OCI-LY3 (cell line): ENCODE measurements at regions not wholly inside any gene's neighbourhood (a gene's known extent, or its start where the extent isn't known, plus 50 kb on each side); places are given as distances from the start of the nearest gene placed in this dataset.

Source experiments
- H2AFZ ChIP-seq: fragments of 200-600, 300-600 bp; shearing (Covaris generic); 2 replicates; pipeline ENCODE4 v1.6.0; 2014; ENCODE audit warnings: antibody characterized with exemption, low read depth, low read length
- H3K27ac ChIP-seq: fragments of 200-600, 300-600 bp; sonication (generic); 2 replicates; pipeline ENCODE4 v1.5.1; 2014; ENCODE audit warnings: mild to moderate bottlenecking, low read length, moderate library complexity, mixed read lengths
- H3K27me3 ChIP-seq: fragments of 200-600, 300-600 bp; sonication (generic); 2 replicates; pipeline ENCODE4 v1.6.1; 2014; ENCODE audit warnings: low read depth, low read length, mixed read lengths
- H3K36me3 ChIP-seq: fragments of 200-600, 300-600 bp; sonication (generic); replicated peaks from 2 replicates; pipeline ENCODE3; 2014; ENCODE audit warnings: low read depth, low read length, mixed read lengths
- H3K4me1 ChIP-seq: fragments of 300-600, 200-600 bp; sonication (generic); 2 replicates; pipeline ENCODE4 v1.6.1; 2014; ENCODE audit warnings: low read length, mixed read lengths
- H3K4me2 ChIP-seq: fragments of 200-600, 300-600 bp; sonication (generic); 2 replicates; pipeline ENCODE4 v1.6.1; 2014; ENCODE audit warnings: low read length, mixed read lengths
- H3K4me3 ChIP-seq: fragments of 300-600, 200-600 bp; sonication (generic); 2 replicates; pipeline ENCODE4 v1.5.1; 2014; ENCODE audit warnings: antibody characterized with exemption, mild to moderate bottlenecking, low read length, moderate library complexity
- H3K79me2 ChIP-seq: fragments of 300-600, 200-600 bp; shearing (Covaris generic); 2 replicates; pipeline ENCODE4 v1.6.1; 2014; ENCODE audit warnings: mild to moderate bottlenecking, low read length, mixed read lengths
- H3K9ac ChIP-seq: fragments of 300-600, 200-600 bp; shearing (Covaris generic); 2 replicates; pipeline ENCODE4 v1.6.0; 2014; ENCODE audit warnings: mild to moderate bottlenecking, low read length, moderate library complexity
- H3K9me3 ChIP-seq: fragments of 200-600, 300-600 bp; shearing (Covaris generic); 2 replicates; pipeline ENCODE4 v1.6.1; 2014; ENCODE audit warnings: low read length, mixed read lengths; ENCODE audit not compliant: insufficient read depth
- H4K20me1 ChIP-seq: fragments of 200-600, 300-600 bp; sonication (generic); 2 replicates; pipeline ENCODE4 v1.6.1; 2016; ENCODE audit warnings: low read length, mixed read lengths; ENCODE audit not compliant: insufficient read depth
- CTCF ChIP-seq: fragments of 200-600, 300-600 bp; sonication (generic); IDR thresholded peaks from 2 replicates; pipeline ENCODE4 v1.5.1; 2014; ENCODE audit warnings: antibody characterized with exemption, low read length, low read depth
- EZH2phosphoT487 ChIP-seq: fragments of 200-600 bp; shearing (Covaris generic); IDR thresholded peaks from 2 replicates; pipeline ENCODE4 v1.6.1; 2018; ENCODE audit warnings: antibody characterized with exemption, mixed run types, low read depth

GRCh38 chr2:18356676-18357075 lies 203.8 kb downstream of the RDH14 start:
- H2AFZ ChIP-seq, result no peak overlapping the region
- TF ChIP-seq EZH2phosphoT487 (no peak), CTCF (no peak)
- no peaks in the 10 kb centered on the region for H4K20me1 ChIP-seq
- H3K9ac ChIP-seq, result no peak overlapping the region
- no peaks in the 10 kb centered on the region for H3K36me3 ChIP-seq
- H3K27me3 ChIP-seq, result no peaks in the 10 kb centered on the region
- H3K27ac ChIP-seq, result no peak overlapping the region
- H3K4me1 ChIP-seq, result no peaks in the 10 kb centered on the region
- no peak overlapping the region for H3K4me2 ChIP-seq
- no peak overlapping the region for H3K4me3 ChIP-seq
- H3K79me2 ChIP-seq, result no peaks in the 10 kb centered on the region
- H3K9me3 ChIP-seq, result no peaks in the 10 kb centered on the region

GRCh38 chr2:18349421-18349820 lies 211.0 kb downstream of the RDH14 start:
- Histone ChIP-seq H3K4me3 (no peak overlapping the region), H3K36me3 (no peaks in the 10 kb centered on the region), H3K27me3 (0 out of 2 replicates have a peak, but pooled peaks cover 4% of the 10 kb centered on the region), H3K9ac (no peak overlapping the region), H2AFZ (no peak overlapping the region), H3K4me2 (no peak overlapping the region), H3K4me1 (no peaks in the 10 kb centered on the region), H4K20me1 (no peaks in the 10 kb centered on the region), H3K27ac (no peak overlapping the region), H3K9me3 (no peaks in the 10 kb centered on the region), H3K79me2 (no peaks in the 10 kb centered on the region)
- TF ChIP-seq EZH2phosphoT487, result no peak
- TF ChIP-seq CTCF, result no peak

- Histone ChIP-seq H2AFZ (no peak overlapping the region), H3K4me1 (no peaks in the 10 kb centered on the region), H3K9ac (no peak overlapping the region), H3K4me2 (no peak overlapping the region), H3K79me2 (no peaks in the 10 kb centered on the region), H3K27me3 (0 out of 2 replicates have a peak, but pooled peaks cover 4% of the 10 kb centered on the region), H3K27ac (no peak overlapping the region), H3K36me3 (no peaks in the 10 kb centered on the region), H4K20me1 (no peaks in the 10 kb centered on the region), H3K4me3 (no peak overlapping the region), H3K9me3 (no peaks in the 10 kb centered on the region)
- TF ChIP-seq EZH2phosphoT487 (no peak), CTCF (no peak)
Observed at GRCh38 chr2:18346874-18347273, 213.6 kb downstream of the RDH14 start.

GRCh38 chr2:18346344-18346743 lies 214.1 kb downstream of the RDH14 start:
- TF ChIP-seq EZH2phosphoT487 (no peak), CTCF (no peak)
- H3K9me3 ChIP-seq, result no peaks in the 10 kb centered on the region
- H4K20me1 ChIP-seq, result no peaks in the 10 kb centered on the region
- 0 out of 2 replicates have a peak, but pooled peaks cover 4% of the 10 kb centered on the region for H3K27me3 ChIP-seq
- H3K4me2 ChIP-seq, result no peak overlapping the region
- no peak overlapping the region for H3K4me3 ChIP-seq
- no peaks in the 10 kb centered on the region for H3K36me3 ChIP-seq
- H3K4me1 ChIP-seq, result no peaks in the 10 kb centered on the region
- no peak overlapping the region for H2AFZ ChIP-seq
- H3K79me2 ChIP-seq, result no peaks in the 10 kb centered on the region
- no peak overlapping the region for H3K27ac ChIP-seq
- H3K9ac ChIP-seq, result no peak overlapping the region
